ENCODE measurements at regions not wholly inside any gene's neighbourhood (a gene's known extent, or its start where the extent isn't known, plus 50 kb on each side); places are given as distances from the start of the nearest gene placed in this dataset.

GRCh38 chr9:90092508-90092907 is 487.7 kb downstream of the GADD45G start:
- TF ChIP-seq, protein P1, sequence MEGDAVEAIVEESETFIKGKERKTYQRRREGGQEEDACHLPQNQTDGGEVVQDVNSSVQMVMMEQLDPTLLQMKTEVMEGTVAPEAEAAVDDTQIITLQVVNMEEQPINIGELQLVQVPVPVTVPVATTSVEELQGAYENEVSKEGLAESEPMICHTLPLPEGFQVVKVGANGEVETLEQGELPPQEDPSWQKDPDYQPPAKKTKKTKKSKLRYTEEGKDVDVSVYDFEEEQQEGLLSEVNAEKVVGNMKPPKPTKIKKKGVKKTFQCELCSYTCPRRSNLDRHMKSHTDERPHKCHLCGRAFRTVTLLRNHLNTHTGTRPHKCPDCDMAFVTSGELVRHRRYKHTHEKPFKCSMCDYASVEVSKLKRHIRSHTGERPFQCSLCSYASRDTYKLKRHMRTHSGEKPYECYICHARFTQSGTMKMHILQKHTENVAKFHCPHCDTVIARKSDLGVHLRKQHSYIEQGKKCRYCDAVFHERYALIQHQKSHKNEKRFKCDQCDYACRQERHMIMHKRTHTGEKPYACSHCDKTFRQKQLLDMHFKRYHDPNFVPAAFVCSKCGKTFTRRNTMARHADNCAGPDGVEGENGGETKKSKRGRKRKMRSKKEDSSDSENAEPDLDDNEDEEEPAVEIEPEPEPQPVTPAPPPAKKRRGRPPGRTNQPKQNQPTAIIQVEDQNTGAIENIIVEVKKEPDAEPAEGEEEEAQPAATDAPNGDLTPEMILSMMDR (IDR thresholded peaks at IDR 0.05; ENCODE audit: low read length): no peak
- TF ChIP-seq EZH2 (IDR thresholded peaks at IDR 0.05; ENCODE audit: borderline replicate concordance, low read length): no peak

Data from OCI-LY1 (cell line).